GM12872 (cell line): ENCODE measurements at regions not wholly inside any gene's neighbourhood (a gene's known extent, or its start where the extent isn't known, plus 50 kb on each side); places are given as distances from the start of the nearest gene placed in this dataset.

ENCODE experiments used
- CTCF ChIP-seq: IDR thresholded peaks from 3 replicates; pipeline ENCODE4 v1.5.1; 2011; ENCODE audit warnings: low read depth, mild to moderate bottlenecking, low read length, moderate library complexity; ENCODE audit not compliant: insufficient read depth

GRCh38 chr2:42877511-42877910 is 85.1 kb upstream of the HAAO start:
- TF ChIP-seq CTCF: no peak

- no peak for TF ChIP-seq CTCF
Observed at GRCh38 chr2:42876326-42876751, 84.0 kb upstream of the HAAO start.

- no peak for TF ChIP-seq CTCF
Observed at GRCh38 chr2:42875880-42876279, 83.5 kb upstream of the HAAO start.

GRCh38 chr2:42874949-42875801 is 82.8 kb upstream of the HAAO start:
- no peak for TF ChIP-seq CTCF

- no peak for TF ChIP-seq CTCF
Observed at GRCh38 chr2:42872721-42873120, 80.3 kb upstream of the HAAO start.

GRCh38 chr2:42871372-42871771 is 79.0 kb upstream of the HAAO start:
- TF ChIP-seq CTCF: no peak

GRCh38 chr2:42868874-42869273 is 76.5 kb upstream of the HAAO start:
- no peak for TF ChIP-seq CTCF
